ENCODE measurements at regions not wholly inside any gene's neighbourhood (a gene's known extent, or its start where the extent isn't known, plus 50 kb on each side); places are given as distances from the start of the nearest gene placed in this dataset.
"Not testable (repeated sequence)": the region's sequence is repeated elsewhere in the genome, so short reads cannot be mapped to it uniquely, and the experiment has no call there.

GRCh38 chr7:76891771-76892170, 140.4 kb downstream of the SPDYE17 start:
- H3K27me3 ChIP-seq (replicated peaks; ENCODE audit: control insufficient read depth, insufficient read depth, low read length, poor library complexity, severe bottlenecking); DNase-seq; H3K36me3 ChIP-seq (ENCODE audit: control insufficient read depth, insufficient read depth, low read length); H3K4me3 ChIP-seq (ENCODE audit: insufficient read depth, low read depth, low read length, poor library complexity, severe bottlenecking); H3K27ac ChIP-seq (ENCODE audit: insufficient read depth, low read length, poor library complexity, severe bottlenecking); H3K4me1 ChIP-seq (ENCODE audit: control insufficient read depth, insufficient read depth, low read length, poor library complexity, severe bottlenecking); H3K9me3 ChIP-seq (ENCODE audit: control insufficient read depth, low read length): not testable (repeated sequence)

- H3K27me3 ChIP-seq (replicated peaks; ENCODE audit: control insufficient read depth, insufficient read depth, low read length, poor library complexity, severe bottlenecking); H3K4me1 ChIP-seq (ENCODE audit: control insufficient read depth, insufficient read depth, low read length, poor library complexity, severe bottlenecking); H3K36me3 ChIP-seq (ENCODE audit: control insufficient read depth, insufficient read depth, low read length); H3K9me3 ChIP-seq (ENCODE audit: control insufficient read depth, low read length); H3K4me3 ChIP-seq (ENCODE audit: insufficient read depth, low read depth, low read length, poor library complexity, severe bottlenecking); H3K27ac ChIP-seq (ENCODE audit: insufficient read depth, low read length, poor library complexity, severe bottlenecking); DNase-seq: not testable (repeated sequence)
These were observed 152.3 kb downstream of the SPDYE17 start for GRCh38 chr7:76879733-76880288.

- H3K27ac ChIP-seq (ENCODE audit: insufficient read depth, low read length, poor library complexity, severe bottlenecking); H3K9me3 ChIP-seq (ENCODE audit: control insufficient read depth, low read length); DNase-seq; H3K4me1 ChIP-seq (ENCODE audit: control insufficient read depth, insufficient read depth, low read length, poor library complexity, severe bottlenecking); H3K27me3 ChIP-seq (replicated peaks; ENCODE audit: control insufficient read depth, insufficient read depth, low read length, poor library complexity, severe bottlenecking); H3K4me3 ChIP-seq (ENCODE audit: insufficient read depth, low read depth, low read length, poor library complexity, severe bottlenecking); H3K36me3 ChIP-seq (ENCODE audit: control insufficient read depth, insufficient read depth, low read length): not testable (repeated sequence)
These were observed 156.4 kb downstream of the SPDYE17 start for GRCh38 chr7:76875760-76876159.

- H3K27ac ChIP-seq (ENCODE audit: insufficient read depth, low read length, poor library complexity, severe bottlenecking); H3K4me1 ChIP-seq (ENCODE audit: control insufficient read depth, insufficient read depth, low read length, poor library complexity, severe bottlenecking); H3K27me3 ChIP-seq (replicated peaks; ENCODE audit: control insufficient read depth, insufficient read depth, low read length, poor library complexity, severe bottlenecking); H3K36me3 ChIP-seq (ENCODE audit: control insufficient read depth, insufficient read depth, low read length); H3K9me3 ChIP-seq (ENCODE audit: control insufficient read depth, low read length); DNase-seq; H3K4me3 ChIP-seq (ENCODE audit: insufficient read depth, low read depth, low read length, poor library complexity, severe bottlenecking): not testable (repeated sequence)
These were observed 161.7 kb downstream of the SPDYE17 start for GRCh38 chr7:76870504-76870808.

- not testable (repeated sequence) for H3K4me1 ChIP-seq (ENCODE audit: control insufficient read depth, insufficient read depth, low read length, poor library complexity, severe bottlenecking); H3K36me3 ChIP-seq (ENCODE audit: control insufficient read depth, insufficient read depth, low read length); H3K27ac ChIP-seq (ENCODE audit: insufficient read depth, low read length, poor library complexity, severe bottlenecking); DNase-seq; H3K9me3 ChIP-seq (ENCODE audit: control insufficient read depth, low read length); H3K4me3 ChIP-seq (ENCODE audit: insufficient read depth, low read depth, low read length, poor library complexity, severe bottlenecking); H3K27me3 ChIP-seq (replicated peaks; ENCODE audit: control insufficient read depth, insufficient read depth, low read length, poor library complexity, severe bottlenecking)
These were observed 164.7 kb downstream of the SPDYE17 start for GRCh38 chr7:76867364-76867889.

- H3K27me3 ChIP-seq (replicated peaks; ENCODE audit: control insufficient read depth, insufficient read depth, low read length, poor library complexity, severe bottlenecking); H3K36me3 ChIP-seq (ENCODE audit: control insufficient read depth, insufficient read depth, low read length): not testable (repeated sequence)
These were observed 168.9 kb downstream of the SPDYE17 start for GRCh38 chr7:76863150-76863773.

GRCh38 chr7:76862241-76862640, 169.9 kb downstream of the SPDYE17 start:
- not testable (repeated sequence) for H3K27ac ChIP-seq (ENCODE audit: insufficient read depth, low read length, poor library complexity, severe bottlenecking); H3K4me3 ChIP-seq (ENCODE audit: insufficient read depth, low read depth, low read length, poor library complexity, severe bottlenecking); H3K4me1 ChIP-seq (ENCODE audit: control insufficient read depth, insufficient read depth, low read length, poor library complexity, severe bottlenecking); H3K36me3 ChIP-seq (ENCODE audit: control insufficient read depth, insufficient read depth, low read length); DNase-seq; H3K27me3 ChIP-seq (replicated peaks; ENCODE audit: control insufficient read depth, insufficient read depth, low read length, poor library complexity, severe bottlenecking); H3K9me3 ChIP-seq (ENCODE audit: control insufficient read depth, low read length)

More at GRCh38 chr7:76863150-76863773, 168.9 kb downstream of the SPDYE17 start:
- not testable (repeated sequence) for H3K27ac ChIP-seq (ENCODE audit: insufficient read depth, low read length, poor library complexity, severe bottlenecking); H3K4me3 ChIP-seq (ENCODE audit: insufficient read depth, low read depth, low read length, poor library complexity, severe bottlenecking); H3K4me1 ChIP-seq (ENCODE audit: control insufficient read depth, insufficient read depth, low read length, poor library complexity, severe bottlenecking); H3K9me3 ChIP-seq (ENCODE audit: control insufficient read depth, low read length); DNase-seq

GRCh38 chr7:76859933-76860332, 172.2 kb downstream of the SPDYE17 start:
- H3K4me3 ChIP-seq (ENCODE audit: insufficient read depth, low read depth, low read length, poor library complexity, severe bottlenecking); H3K27me3 ChIP-seq (replicated peaks; ENCODE audit: control insufficient read depth, insufficient read depth, low read length, poor library complexity, severe bottlenecking); H3K27ac ChIP-seq (ENCODE audit: insufficient read depth, low read length, poor library complexity, severe bottlenecking); H3K9me3 ChIP-seq (ENCODE audit: control insufficient read depth, low read length); H3K4me1 ChIP-seq (ENCODE audit: control insufficient read depth, insufficient read depth, low read length, poor library complexity, severe bottlenecking); H3K36me3 ChIP-seq (ENCODE audit: control insufficient read depth, insufficient read depth, low read length); DNase-seq: not testable (repeated sequence)

GRCh38 chr7:76854631-76855030, 177.5 kb downstream of the SPDYE17 start:
- H3K4me1 ChIP-seq (ENCODE audit: control insufficient read depth, insufficient read depth, low read length, poor library complexity, severe bottlenecking); DNase-seq; H3K36me3 ChIP-seq (ENCODE audit: control insufficient read depth, insufficient read depth, low read length); H3K9me3 ChIP-seq (ENCODE audit: control insufficient read depth, low read length); H3K4me3 ChIP-seq (ENCODE audit: insufficient read depth, low read depth, low read length, poor library complexity, severe bottlenecking); H3K27ac ChIP-seq (ENCODE audit: insufficient read depth, low read length, poor library complexity, severe bottlenecking); H3K27me3 ChIP-seq (replicated peaks; ENCODE audit: control insufficient read depth, insufficient read depth, low read length, poor library complexity, severe bottlenecking): not testable (repeated sequence)

- not testable (repeated sequence) for H3K4me3 ChIP-seq (ENCODE audit: insufficient read depth, low read depth, low read length, poor library complexity, severe bottlenecking); DNase-seq; H3K27ac ChIP-seq (ENCODE audit: insufficient read depth, low read length, poor library complexity, severe bottlenecking); H3K27me3 ChIP-seq (replicated peaks; ENCODE audit: control insufficient read depth, insufficient read depth, low read length, poor library complexity, severe bottlenecking); H3K36me3 ChIP-seq (ENCODE audit: control insufficient read depth, insufficient read depth, low read length); H3K4me1 ChIP-seq (ENCODE audit: control insufficient read depth, insufficient read depth, low read length, poor library complexity, severe bottlenecking); H3K9me3 ChIP-seq (ENCODE audit: control insufficient read depth, low read length)
These were observed 179.2 kb downstream of the SPDYE17 start for GRCh38 chr7:76852787-76853584.

Data from effector memory CD4-positive, alpha-beta T cell (primary cell).